ENCODE measurements at regions not wholly inside any gene's neighbourhood (a gene's known extent, or its start where the extent isn't known, plus 50 kb on each side); places are given as distances from the start of the nearest gene placed in this dataset.

DNA sequence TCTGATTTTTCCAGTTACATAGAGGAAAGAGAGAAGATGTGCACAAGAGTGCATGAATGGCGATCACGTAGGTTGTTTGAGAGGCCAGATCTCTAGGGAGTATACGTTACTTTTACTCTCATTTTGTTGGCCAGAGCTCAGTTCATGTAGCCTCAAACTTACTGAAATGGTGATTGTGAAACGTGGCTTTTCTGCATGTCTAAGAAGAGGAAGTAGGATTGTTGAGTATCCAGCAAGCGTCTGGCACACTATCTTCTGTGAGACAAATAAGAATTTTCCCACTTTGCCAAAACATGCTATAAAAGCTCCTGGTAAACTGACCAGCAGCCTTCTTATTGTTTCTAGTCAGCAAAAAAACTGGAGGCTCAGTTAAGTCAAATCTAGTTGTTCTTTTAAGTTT, 264.5 kb upstream of the EMCN start:
- TF ChIP-seq, protein P1, sequence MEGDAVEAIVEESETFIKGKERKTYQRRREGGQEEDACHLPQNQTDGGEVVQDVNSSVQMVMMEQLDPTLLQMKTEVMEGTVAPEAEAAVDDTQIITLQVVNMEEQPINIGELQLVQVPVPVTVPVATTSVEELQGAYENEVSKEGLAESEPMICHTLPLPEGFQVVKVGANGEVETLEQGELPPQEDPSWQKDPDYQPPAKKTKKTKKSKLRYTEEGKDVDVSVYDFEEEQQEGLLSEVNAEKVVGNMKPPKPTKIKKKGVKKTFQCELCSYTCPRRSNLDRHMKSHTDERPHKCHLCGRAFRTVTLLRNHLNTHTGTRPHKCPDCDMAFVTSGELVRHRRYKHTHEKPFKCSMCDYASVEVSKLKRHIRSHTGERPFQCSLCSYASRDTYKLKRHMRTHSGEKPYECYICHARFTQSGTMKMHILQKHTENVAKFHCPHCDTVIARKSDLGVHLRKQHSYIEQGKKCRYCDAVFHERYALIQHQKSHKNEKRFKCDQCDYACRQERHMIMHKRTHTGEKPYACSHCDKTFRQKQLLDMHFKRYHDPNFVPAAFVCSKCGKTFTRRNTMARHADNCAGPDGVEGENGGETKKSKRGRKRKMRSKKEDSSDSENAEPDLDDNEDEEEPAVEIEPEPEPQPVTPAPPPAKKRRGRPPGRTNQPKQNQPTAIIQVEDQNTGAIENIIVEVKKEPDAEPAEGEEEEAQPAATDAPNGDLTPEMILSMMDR (IDR thresholded peaks at IDR 0.05; ENCODE audit: unreplicated experiment in 3 of 3) = no peak
- Mint-ChIP-seq H3K27ac (no peak overlapping the region), H3K9me3 (no peaks in the 10 kb centered on the region), H3K4me1 (no peaks in the 10 kb centered on the region), H3K27me3 (ENCODE audit: low read depth) (no peaks in the 10 kb centered on the region), H3K4me3 (no peak overlapping the region), H3K36me3 (ENCODE audit: low read depth) (no peaks in the 10 kb centered on the region)

DNA sequence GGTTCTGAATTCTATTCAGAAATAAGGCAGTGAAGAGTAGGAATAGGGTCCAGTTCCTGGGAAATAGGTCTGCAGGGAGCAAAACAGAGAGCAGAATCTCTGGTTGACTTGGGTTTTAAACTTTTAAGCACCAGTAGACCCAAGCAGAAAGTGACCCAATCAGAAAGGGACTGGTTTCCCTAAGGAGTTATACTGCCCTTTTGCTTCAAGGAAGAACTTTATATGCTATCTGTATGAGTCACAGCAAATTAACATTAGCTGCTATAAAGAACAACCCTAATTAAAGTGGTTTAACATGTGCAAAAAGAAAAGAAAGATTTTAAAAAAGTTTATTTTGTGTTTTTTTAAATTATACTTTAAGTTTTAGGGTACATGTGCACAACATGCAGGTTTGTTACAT, 263.6 kb upstream of the EMCN start:
- H3K9me3 Mint-ChIP-seq = peaks cover 2% of the 10 kb centered on the region
- H3K27me3 Mint-ChIP-seq (ENCODE audit: low read depth) = no peaks in the 10 kb centered on the region

DNA sequence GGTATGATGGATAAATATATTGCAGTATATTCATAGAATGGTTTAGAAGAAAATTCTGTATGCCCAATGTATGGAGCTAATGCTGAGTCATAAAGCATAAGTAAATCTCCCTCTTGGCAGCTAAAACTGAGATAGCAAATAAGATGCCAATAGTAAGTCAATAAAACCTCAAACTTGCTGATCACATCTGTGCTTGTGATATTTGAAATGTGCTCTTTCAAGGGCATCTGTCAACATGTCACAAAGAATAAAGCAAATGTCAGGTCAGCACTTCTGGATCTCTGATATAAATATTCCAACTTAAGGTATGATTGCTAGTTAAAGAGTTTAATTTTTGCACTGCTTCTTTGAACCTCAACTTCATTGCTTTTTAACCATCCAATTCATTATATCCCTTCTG, 262.3 kb upstream of the EMCN start:
- H3K9me3 Mint-ChIP-seq = peaks cover 9% of the 10 kb centered on the region
- H3K27ac Mint-ChIP-seq = no peak overlapping the region
- H3K4me1 Mint-ChIP-seq = no peaks in the 10 kb centered on the region
- no peak overlapping the region for H3K4me3 Mint-ChIP-seq
- TF ChIP-seq, protein P1 (IDR thresholded peaks at IDR 0.05; ENCODE audit: unreplicated experiment in 3 of 3) = no peak
- no peaks in the 10 kb centered on the region for H3K27me3 Mint-ChIP-seq (ENCODE audit: low read depth)
- no peaks in the 10 kb centered on the region for H3K36me3 Mint-ChIP-seq (ENCODE audit: low read depth)

More for the DNA sequence above, 263.6 kb upstream of the EMCN start:
- TF ChIP-seq, protein P1 (IDR thresholded peaks at IDR 0.05; ENCODE audit: unreplicated experiment in 3 of 3) = no peak
- Mint-ChIP-seq H3K36me3 (ENCODE audit: low read depth) (no peaks in the 10 kb centered on the region), H3K4me3 (no peak overlapping the region), H3K4me1 (no peaks in the 10 kb centered on the region), H3K27ac (no peak overlapping the region)

DNA sequence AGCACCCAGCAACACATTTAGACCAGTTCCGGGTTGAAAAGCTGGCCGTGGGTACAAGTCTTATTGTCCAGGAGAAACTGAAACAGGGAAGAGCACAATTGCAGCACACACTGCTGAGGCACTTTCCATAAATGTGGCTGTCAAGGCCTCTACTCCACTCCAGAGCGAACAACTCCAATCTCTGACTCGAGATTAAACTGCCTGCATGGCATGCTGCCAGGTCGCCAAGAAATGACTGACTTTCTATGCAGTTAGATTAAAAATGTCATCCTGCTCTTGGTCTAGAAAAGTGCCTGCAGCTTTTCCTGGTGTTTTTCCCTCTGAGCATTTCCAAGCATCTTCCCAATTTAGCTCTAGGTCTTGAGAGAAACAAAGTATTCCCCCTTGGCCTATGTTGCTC, 260.6 kb upstream of the EMCN start:
- no peaks in the 10 kb centered on the region for H3K27me3 Mint-ChIP-seq (ENCODE audit: low read depth)
- no peaks in the 10 kb centered on the region for H3K4me1 Mint-ChIP-seq
- TF ChIP-seq, protein P1 (IDR thresholded peaks at IDR 0.05; ENCODE audit: unreplicated experiment in 3 of 3) = no peak
- H3K9me3 Mint-ChIP-seq = peaks cover 20% of the 10 kb centered on the region
- H3K36me3 Mint-ChIP-seq (ENCODE audit: low read depth) = no peaks in the 10 kb centered on the region
- H3K4me3 Mint-ChIP-seq = no peak overlapping the region
- H3K27ac Mint-ChIP-seq = no peak overlapping the region

DNA sequence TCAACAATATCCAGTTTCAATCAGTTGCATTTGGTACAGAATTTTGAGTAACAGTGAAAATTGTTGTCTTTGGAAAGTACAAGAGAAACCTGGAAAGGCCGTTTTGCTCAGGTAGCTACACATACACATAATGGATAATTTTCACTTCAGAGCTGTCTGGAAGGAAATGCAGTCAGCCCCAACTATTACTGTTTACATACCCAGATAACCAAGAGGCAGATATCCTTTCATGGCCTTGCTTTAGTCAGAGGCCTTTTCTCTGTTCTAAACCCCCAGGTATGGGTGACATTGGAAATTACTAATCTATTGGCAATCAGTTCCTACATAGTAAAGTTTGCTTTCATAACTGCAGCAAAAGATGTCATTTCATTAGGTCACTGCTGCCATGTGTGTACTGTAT, 244.9 kb upstream of the EMCN start:
- TF ChIP-seq, protein P1 (IDR thresholded peaks at IDR 0.05; ENCODE audit: unreplicated experiment in 3 of 3) = no peak

DNA sequence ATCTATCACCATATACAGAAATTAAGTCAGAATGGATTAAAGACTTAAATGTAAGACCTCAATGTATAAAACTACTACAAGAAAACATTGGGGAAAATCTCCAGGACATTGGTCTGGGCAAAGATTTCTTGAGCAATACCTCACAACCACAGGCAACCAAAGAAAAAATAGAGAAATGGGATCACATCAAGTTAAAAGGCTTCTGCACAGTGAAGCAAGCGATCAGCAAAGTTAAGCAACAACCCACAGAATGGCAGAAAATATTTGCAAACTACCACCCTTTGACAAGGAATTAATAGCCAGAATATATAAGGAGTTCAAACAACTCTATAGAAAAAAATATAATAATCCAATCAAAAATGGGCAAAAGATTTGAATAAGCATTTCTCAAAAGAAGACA, 236.9 kb upstream of the EMCN start:
- no peaks in the 10 kb centered on the region for H3K27me3 Mint-ChIP-seq (ENCODE audit: low read depth)
- no peaks in the 10 kb centered on the region for H3K4me1 Mint-ChIP-seq
- H3K36me3 Mint-ChIP-seq (ENCODE audit: low read depth) = no peaks in the 10 kb centered on the region
- no peak overlapping the region for H3K27ac Mint-ChIP-seq
- H3K4me3 Mint-ChIP-seq = no peak overlapping the region
- TF ChIP-seq, protein P1 (IDR thresholded peaks at IDR 0.05; ENCODE audit: unreplicated experiment in 3 of 3) = no peak
- H3K9me3 Mint-ChIP-seq = peaks cover 39% of the 10 kb centered on the region

More for the DNA sequence above, 244.9 kb upstream of the EMCN start:
- H3K27me3 Mint-ChIP-seq (ENCODE audit: low read depth) = no peaks in the 10 kb centered on the region
- no peaks in the 10 kb centered on the region for H3K4me1 Mint-ChIP-seq
- H3K27ac Mint-ChIP-seq = no peak overlapping the region
- peaks cover 36% of the 10 kb centered on the region for H3K9me3 Mint-ChIP-seq
- H3K36me3 Mint-ChIP-seq (ENCODE audit: low read depth) = no peaks in the 10 kb centered on the region
- H3K4me3 Mint-ChIP-seq = no peak overlapping the region
